ENCODE measurements at regions not wholly inside any gene's neighbourhood (a gene's known extent, or its start where the extent isn't known, plus 50 kb on each side); places are given as distances from the start of the nearest gene placed in this dataset.
"Not testable (repeated sequence)": the region's sequence is repeated elsewhere in the genome, so short reads cannot be mapped to it uniquely, and the experiment has no call there.

- FAIRE-seq, result no peak
These were observed 106.3 kb upstream of the ANKRD28 start for GRCh38 chr3:15903759-15904720.

GRCh38 chr3:15905041-15905440 lies 107.3 kb upstream of the ANKRD28 start:
- no peak for FAIRE-seq

- not testable (repeated sequence) for FAIRE-seq
These were observed 109.6 kb upstream of the ANKRD28 start for GRCh38 chr3:15907403-15907802.

- no peak for FAIRE-seq
These were observed 121.2 kb upstream of the ANKRD28 start for GRCh38 chr3:15918988-15919387.

GRCh38 chr3:15919971-15920370 lies 122.2 kb upstream of the ANKRD28 start:
- no peak for FAIRE-seq

GRCh38 chr3:15923640-15924405 lies 126.0 kb upstream of the ANKRD28 start:
- FAIRE-seq, result no peak

GRCh38 chr3:15924914-15925313 lies 127.1 kb upstream of the ANKRD28 start:
- FAIRE-seq, result no peak

- no peak for FAIRE-seq
These were observed 129.1 kb upstream of the ANKRD28 start for GRCh38 chr3:15926871-15927270.

GRCh38 chr3:15927969-15928368 lies 130.2 kb upstream of the ANKRD28 start:
- FAIRE-seq, result no peak

- FAIRE-seq, result no peak
These were observed 132.3 kb upstream of the ANKRD28 start for GRCh38 chr3:15929944-15930571.

GRCh38 chr3:15932348-15933300 lies 134.8 kb upstream of the ANKRD28 start:
- FAIRE-seq, result peak; percentile 45

- FAIRE-seq, result peak; percentile 60
These were observed 135.8 kb upstream of the ANKRD28 start for GRCh38 chr3:15933439-15934139.

- FAIRE-seq, result no peak
These were observed 136.8 kb upstream of the ANKRD28 start for GRCh38 chr3:15934389-15935195.

- FAIRE-seq, result no peak
These were observed 138.5 kb upstream of the ANKRD28 start for GRCh38 chr3:15936312-15936711.

GRCh38 chr3:15940641-15941040 lies 142.9 kb upstream of the ANKRD28 start:
- no peak for FAIRE-seq

GRCh38 chr3:15941457-15941856 lies 143.7 kb upstream of the ANKRD28 start:
- FAIRE-seq, result not testable (repeated sequence)

- FAIRE-seq, result no peak
These were observed 144.2 kb upstream of the ANKRD28 start for GRCh38 chr3:15941958-15942357.

GRCh38 chr3:15942462-15942861 lies 144.7 kb upstream of the ANKRD28 start:
- no peak for FAIRE-seq

GRCh38 chr3:15942936-15943335 lies 145.2 kb upstream of the ANKRD28 start:
- FAIRE-seq, result no peak

GRCh38 chr3:15948388-15948787 lies 150.6 kb upstream of the ANKRD28 start:
- no peak for FAIRE-seq
